Keratinocyte (primary cell): ENCODE measurements at regions not wholly inside any gene's neighbourhood (a gene's known extent, or its start where the extent isn't known, plus 50 kb on each side); places are given as distances from the start of the nearest gene placed in this dataset.

Experiments used
- DNase-seq: peaks from one replicate; pipeline ENCODE4 v3.0.0-alpha.2; 2011; ENCODE audit warnings: low read depth, missing footprints, low spot score
- FAIRE-seq: peaks from 2 replicates; lab custom pipeline; 2011; peaks lifted over from hg19 to GRCh38; lab: Jason Lieb, UNC
- H2AFZ ChIP-seq: 2 replicates; pipeline ENCODE4 v1.6.0; 2012; ENCODE audit warnings: low read length, control low read depth, inconsistent platforms; ENCODE audit not compliant: control insufficient read depth
- H3K27ac ChIP-seq: 2 replicates; pipeline ENCODE4 v1.5.1; 2011; ENCODE audit warnings: low read length; ENCODE audit not compliant: control insufficient read depth, insufficient read depth
- H3K27me3 ChIP-seq: 3 replicates; pipeline ENCODE4 v1.6.0; 2011; ENCODE audit warnings: low read length; ENCODE audit not compliant: control insufficient read depth, insufficient read depth; ENCODE audit errors: extremely low read depth
- H3K36me3 ChIP-seq, 2 experiments: 2 replicates in 1 of 2; 3 replicates in 1 of 2; pipeline ENCODE4 v1.5.1; 2011; ENCODE audit warnings: low read length in 2 of 2, mild to moderate bottlenecking in 1 of 2; ENCODE audit not compliant: control insufficient read depth in 2 of 2, insufficient read depth in 2 of 2; ENCODE audit errors: extremely low read depth in 1 of 2
- H3K4me1 ChIP-seq: 3 replicates; pipeline ENCODE4 v1.5.1; 2011; ENCODE audit warnings: low read length; ENCODE audit not compliant: control insufficient read depth, insufficient read depth; ENCODE audit errors: extremely low read depth
- H3K4me2 ChIP-seq: 3 replicates; pipeline ENCODE4 v1.6.0; 2011; ENCODE audit warnings: low read depth, low read length; ENCODE audit not compliant: control insufficient read depth, insufficient read depth; ENCODE audit errors: extremely low read depth
- H3K4me3 ChIP-seq, 3 experiments: fragments of 200-600 bp in 1 of 3; sonication (generic) in 1 of 3; 2 replicates in 2 of 3; 3 replicates in 1 of 3; pipeline ENCODE4 v1.5.1; 2011 to 2016; ENCODE audit warnings: low read length in 3 of 3, mild to moderate bottlenecking in 3 of 3, control low read depth in 2 of 3, inconsistent platforms in 1 of 3, low read depth in 1 of 3, mixed read lengths in 1 of 3, mixed run types in 1 of 3, moderate library complexity in 1 of 3; ENCODE audit not compliant: control insufficient read depth in 2 of 3, insufficient read depth in 2 of 3; ENCODE audit errors: extremely low read depth in 1 of 3
- H3K79me2 ChIP-seq: 2 replicates; pipeline ENCODE4 v1.6.0; 2012; ENCODE audit warnings: low read length; ENCODE audit not compliant: control insufficient read depth, insufficient read depth
- H3K9ac ChIP-seq: 3 replicates; pipeline ENCODE4 v1.6.0; 2011; ENCODE audit warnings: low read length; ENCODE audit not compliant: control insufficient read depth, insufficient read depth; ENCODE audit errors: extremely low read depth
- H3K9me1 ChIP-seq: 3 replicates; pipeline ENCODE4 v1.6.0; 2011; ENCODE audit warnings: low read length; ENCODE audit not compliant: control insufficient read depth, insufficient read depth; ENCODE audit errors: extremely low read depth
- H3K9me3 ChIP-seq: 2 replicates; pipeline ENCODE4 v1.5.1; 2012; ENCODE audit warnings: low read depth, low read length; ENCODE audit not compliant: control insufficient read depth
- H4K20me1 ChIP-seq: 3 replicates; pipeline ENCODE4 v1.6.0; 2011; ENCODE audit warnings: low read length; ENCODE audit not compliant: control insufficient read depth, insufficient read depth; ENCODE audit errors: extremely low read depth
- EZH2 ChIP-seq: IDR thresholded peaks from one replicate; pipeline ENCODE4 v1.6.1; 2012; ENCODE audit warnings: inconsistent platforms, mild to moderate bottlenecking, low read length, moderate library complexity
- dilution Hi-C: fragments of 300-500 bp; cut with MboI; formaldehyde crosslinking; loops from one replicate; pipeline ENCODE4 v1.7.0; 2020; ENCODE audit warnings: low sequenced_read_pairs; ENCODE audit not compliant: extremely low pct_ligation_motif_present
- TF ChIP-seq, protein P1 (sequence below), 3 experiments: IDR thresholded peaks in 1 of 3; conservative IDR thresholded peaks in 1 of 3; optimal IDR thresholded peaks in 1 of 3; 2 replicates in 2 of 3; 3 replicates in 1 of 3; pipeline versions ENCODE3 to v1.5.1; 2011; ENCODE audit warnings: low read length in 3 of 3, mild to moderate bottlenecking in 3 of 3, moderate library complexity in 2 of 3, control low read depth in 1 of 3, inconsistent platforms in 1 of 3; ENCODE audit not compliant: insufficient read depth in 2 of 3; ENCODE audit errors: extremely low read depth in 1 of 3

DNA sequence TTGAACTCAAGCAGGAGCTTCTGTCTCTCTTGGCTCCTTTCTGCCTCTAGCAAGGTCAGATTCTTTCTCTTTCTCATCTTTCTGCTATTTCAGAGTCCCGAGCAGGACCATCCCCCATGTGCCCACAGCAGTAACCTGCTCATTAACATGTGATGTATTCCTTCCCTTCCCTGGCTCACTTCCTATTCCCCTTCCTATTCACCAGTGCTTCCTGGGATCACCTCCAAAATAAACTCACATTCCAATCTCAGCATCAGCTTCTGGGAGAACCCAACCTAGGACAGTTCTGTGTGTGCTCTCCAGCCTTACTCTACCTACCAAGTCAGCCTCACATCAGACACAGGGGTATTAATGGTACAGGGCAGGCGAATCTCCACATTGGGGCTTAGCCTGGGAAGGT is 546.4 kb upstream of the SALL1 start:
- no peaks in the 10 kb centered on the region for H3K9me3 ChIP-seq
- no peak for TF ChIP-seq EZH2
- TF ChIP-seq, protein P1, sequence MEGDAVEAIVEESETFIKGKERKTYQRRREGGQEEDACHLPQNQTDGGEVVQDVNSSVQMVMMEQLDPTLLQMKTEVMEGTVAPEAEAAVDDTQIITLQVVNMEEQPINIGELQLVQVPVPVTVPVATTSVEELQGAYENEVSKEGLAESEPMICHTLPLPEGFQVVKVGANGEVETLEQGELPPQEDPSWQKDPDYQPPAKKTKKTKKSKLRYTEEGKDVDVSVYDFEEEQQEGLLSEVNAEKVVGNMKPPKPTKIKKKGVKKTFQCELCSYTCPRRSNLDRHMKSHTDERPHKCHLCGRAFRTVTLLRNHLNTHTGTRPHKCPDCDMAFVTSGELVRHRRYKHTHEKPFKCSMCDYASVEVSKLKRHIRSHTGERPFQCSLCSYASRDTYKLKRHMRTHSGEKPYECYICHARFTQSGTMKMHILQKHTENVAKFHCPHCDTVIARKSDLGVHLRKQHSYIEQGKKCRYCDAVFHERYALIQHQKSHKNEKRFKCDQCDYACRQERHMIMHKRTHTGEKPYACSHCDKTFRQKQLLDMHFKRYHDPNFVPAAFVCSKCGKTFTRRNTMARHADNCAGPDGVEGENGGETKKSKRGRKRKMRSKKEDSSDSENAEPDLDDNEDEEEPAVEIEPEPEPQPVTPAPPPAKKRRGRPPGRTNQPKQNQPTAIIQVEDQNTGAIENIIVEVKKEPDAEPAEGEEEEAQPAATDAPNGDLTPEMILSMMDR (optimal IDR thresholded peaks at IDR 0.05 in 1 of 3, IDR thresholded peaks at IDR 0.05 in 1 of 3, conservative IDR thresholded peaks at IDR 0.05 in 1 of 3; ENCODE audit: extremely low read depth in 1 of 3, insufficient read depth in 2 of 3, low read length in 3 of 3): no peak
- dilution Hi-C loops: no loop called here
- H3K36me3 ChIP-seq: no peaks in the 10 kb centered on the region
- no peaks in the 10 kb centered on the region for H4K20me1 ChIP-seq
- no peaks in the 10 kb centered on the region for H3K79me2 ChIP-seq
- no peak overlapping the region for H3K9ac ChIP-seq
- peaks cover 5% of the 10 kb centered on the region for H3K4me1 ChIP-seq
- H3K27ac ChIP-seq: no peak overlapping the region
- no peaks in the 10 kb centered on the region for H3K27me3 ChIP-seq
- no peak overlapping the region for H3K4me3 ChIP-seq
- no peak overlapping the region for H2AFZ ChIP-seq
- DNase-seq (no peak), FAIRE-seq (no peak)
- H3K4me2 ChIP-seq: no peak overlapping the region
- no peaks in the 10 kb centered on the region for H3K9me1 ChIP-seq

DNA sequence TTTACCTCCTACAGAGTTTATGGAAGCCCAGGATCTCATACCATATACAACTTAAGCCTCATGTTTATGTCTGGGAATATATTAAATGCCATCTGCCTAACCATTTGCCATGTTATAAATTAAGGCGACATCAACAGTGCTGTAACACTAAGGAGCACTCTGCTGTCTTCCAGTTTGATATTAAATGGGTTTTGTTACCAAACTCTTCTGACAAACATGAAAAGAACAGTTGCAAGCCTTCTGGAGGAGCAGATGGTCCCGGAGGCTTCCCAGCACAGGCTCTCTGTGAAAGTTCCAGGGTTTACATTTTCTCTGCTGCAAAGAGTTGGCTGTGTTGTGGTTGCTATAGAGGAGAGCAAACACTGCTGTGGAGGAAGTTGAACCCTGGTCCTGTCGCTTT is 545.3 kb upstream of the SALL1 start:
- TF ChIP-seq EZH2: no peak
- TF ChIP-seq, protein P1 (optimal IDR thresholded peaks at IDR 0.05 in 1 of 3, IDR thresholded peaks at IDR 0.05 in 1 of 3, conservative IDR thresholded peaks at IDR 0.05 in 1 of 3; ENCODE audit: extremely low read depth in 1 of 3, insufficient read depth in 2 of 3, low read length in 3 of 3): no peak
- H3K9me3 ChIP-seq: no peaks in the 10 kb centered on the region
- DNase-seq (no peak), FAIRE-seq (no peak)
- no peaks in the 10 kb centered on the region for H4K20me1 ChIP-seq
- H3K4me1 ChIP-seq: peaks cover 5% of the 10 kb centered on the region
- H3K27ac ChIP-seq: no peak overlapping the region
- no peaks in the 10 kb centered on the region for H3K9me1 ChIP-seq
- H3K27me3 ChIP-seq: no peaks in the 10 kb centered on the region
- no peaks in the 10 kb centered on the region for H3K36me3 ChIP-seq
- no peak overlapping the region for H3K4me2 ChIP-seq
- H3K4me3 ChIP-seq: no peak overlapping the region
- H3K9ac ChIP-seq: no peak overlapping the region
- H3K79me2 ChIP-seq: no peaks in the 10 kb centered on the region
- H2AFZ ChIP-seq: no peak overlapping the region
- dilution Hi-C loops: no loop called here
